ENCODE measurements at regions not wholly inside any gene's neighbourhood (a gene's known extent, or its start where the extent isn't known, plus 50 kb on each side); places are given as distances from the start of the nearest gene placed in this dataset.

- TF ChIP-seq ZNF18 (tag by site-specific recombination; IDR thresholded peaks at IDR 0.05) (no peak), KLF9 (tag by site-specific recombination; IDR thresholded peaks at IDR 0.05; ENCODE audit: low read depth) (no peak), PRDM6 (tag by site-specific recombination; IDR thresholded peaks at IDR 0.05) (no peak), ZNF280C (tag by site-specific recombination; IDR thresholded peaks at IDR 0.05) (no peak)
Observed at GRCh38 chr2:19708776-19709175, 193.0 kb downstream of the TTC32 start (continued).

GRCh38 chr2:19706332-19706731, 195.5 kb downstream of the TTC32 start:
- TF ChIP-seq ZNF776 (tag by site-specific recombination; IDR thresholded peaks at IDR 0.05; ENCODE audit: borderline replicate concordance) (no peak), ZNF843 (tag by site-specific recombination; IDR thresholded peaks at IDR 0.05) (no peak), ZNF221 (tag by site-specific recombination; IDR thresholded peaks at IDR 0.05; ENCODE audit: borderline replicate concordance) (no peak), ZNF280D (tag by site-specific recombination; IDR thresholded peaks at IDR 0.05) (no peak), INSM2 (tag by site-specific recombination; IDR thresholded peaks at IDR 0.05) (no peak), ZBTB26 (tag by site-specific recombination; optimal IDR thresholded peaks at IDR 0.05) (no peak), ZNF23 (tag by site-specific recombination; IDR thresholded peaks at IDR 0.05; ENCODE audit: borderline replicate concordance) (no peak), HOXA7 (CRISPR knock-in tag; IDR thresholded peaks at IDR 0.05; ENCODE audit: borderline replicate concordance) (no peak), IKZF3 (tag by site-specific recombination; IDR thresholded peaks at IDR 0.05) (no peak), ZNF558 (tag by site-specific recombination; IDR thresholded peaks at IDR 0.05) (no peak), ZNF121 (tag by site-specific recombination; IDR thresholded peaks at IDR 0.05) (no peak)
- ChIA-PET POLR2A (no interaction called here), CTCF (interaction anchor here (0.6 to 0.7 kb wide), 2 partner anchors 118 to 190 kb away, joined by 3 to 4 read pairs; no protein-coding TSS in a partner anchor)
- H3K4me3 ChIP-seq (ENCODE audit: low read depth, low read length), result no peak overlapping the region
- no peak overlapping the region for H3K27ac ChIP-seq (ENCODE audit: extremely low read depth, low read depth, low read length)
- no peaks in the 10 kb centered on the region for H3K4me1 ChIP-seq (ENCODE audit: control insufficient read depth, insufficient read depth, low read length)
- H3K9me3 ChIP-seq (ENCODE audit: control insufficient read depth, insufficient read depth, low read depth, low read length), result no peaks in the 10 kb centered on the region
- H3K36me3 ChIP-seq (ENCODE audit: control insufficient read depth in 2 of 2, insufficient read depth in 1 of 2, low read length in 2 of 2), result no peaks in the 10 kb centered on the region
